IPS-NIHi11 (cell line): ENCODE measurements at regions not wholly inside any gene's neighbourhood (a gene's known extent, or its start where the extent isn't known, plus 50 kb on each side); places are given as distances from the start of the nearest gene placed in this dataset.
"Not testable (repeated sequence)": the region's sequence is repeated elsewhere in the genome, so short reads cannot be mapped to it uniquely, and the experiment has no call there.

ENCODE experiments used
- DNase-seq: peaks from one replicate; pipeline ENCODE4 v3.0.0; 2012; ENCODE audit warnings: mixed read lengths, low spot score

GRCh38 chr7:3162798-3163197 is 119.1 kb upstream of the CARD11 start:
- not testable (repeated sequence) for DNase-seq

GRCh38 chr7:3164380-3164792 is 120.7 kb upstream of the CARD11 start:
- no peak for DNase-seq

- no peak for DNase-seq
Observed at GRCh38 chr7:3165681-3166580, 122.3 kb upstream of the CARD11 start.

- no peak for DNase-seq
Observed at GRCh38 chr7:3167551-3167950, 123.9 kb upstream of the CARD11 start.

- no peak for DNase-seq
Observed at GRCh38 chr7:3168370-3168769, 124.7 kb upstream of the CARD11 start.

- no peak for DNase-seq
Observed at GRCh38 chr7:3168869-3169268, 125.2 kb upstream of the CARD11 start.

- DNase-seq: no peak
Observed at GRCh38 chr7:3172768-3173280, 128.2 kb upstream of the SDK1 start.

GRCh38 chr7:3174515-3175284 is 126.4 kb upstream of the SDK1 start:
- DNase-seq: no peak

GRCh38 chr7:3175285-3175902 is 125.7 kb upstream of the SDK1 start:
- no peak for DNase-seq

- DNase-seq: no peak
Observed at GRCh38 chr7:3176112-3177000, 124.7 kb upstream of the SDK1 start.

GRCh38 chr7:3177271-3177670 is 123.8 kb upstream of the SDK1 start:
- no peak for DNase-seq

GRCh38 chr7:3179456-3179855 is 121.6 kb upstream of the SDK1 start:
- no peak for DNase-seq

- DNase-seq: no peak
Observed at GRCh38 chr7:3180604-3181003, 120.4 kb upstream of the SDK1 start.

- not testable (repeated sequence) for DNase-seq
Observed at GRCh38 chr7:3182055-3182454, 119.0 kb upstream of the SDK1 start.

GRCh38 chr7:3187444-3188040 is 113.5 kb upstream of the SDK1 start:
- DNase-seq: no peak

- DNase-seq: no peak
Observed at GRCh38 chr7:3188946-3189345, 112.1 kb upstream of the SDK1 start.

- no peak for DNase-seq
Observed at GRCh38 chr7:3191548-3191947, 109.5 kb upstream of the SDK1 start.

GRCh38 chr7:3192669-3193068 is 108.4 kb upstream of the SDK1 start:
- DNase-seq: no peak

GRCh38 chr7:3193379-3194120 is 107.5 kb upstream of the SDK1 start:
- DNase-seq: no peak

GRCh38 chr7:3194501-3195141 is 106.4 kb upstream of the SDK1 start:
- DNase-seq: peak; percentile 83
